Rectal smooth muscle tissue (tissue), 1 donor: ENCODE measurements at regions not wholly inside any gene's neighbourhood (a gene's known extent, or its start where the extent isn't known, plus 50 kb on each side); places are given as distances from the start of the nearest gene placed in this dataset.
"Not testable (repeated sequence)": the region's sequence is repeated elsewhere in the genome, so short reads cannot be mapped to it uniquely, and the experiment has no call there.

Source experiments
- H3K27ac ChIP-seq: one replicate; pipeline ENCODE4 v1.7.0; 2013; ENCODE audit warnings: low read depth, low read length, inconsistent platforms
- H3K27me3 ChIP-seq: one replicate; pipeline ENCODE4 v1.7.0; 2013; ENCODE audit warnings: low read length; ENCODE audit not compliant: control insufficient read depth, insufficient read depth
- H3K36me3 ChIP-seq: one replicate; pipeline ENCODE4 v1.7.0; 2013; ENCODE audit warnings: low read length; ENCODE audit not compliant: control insufficient read depth, insufficient read depth
- H3K4me1 ChIP-seq: one replicate; pipeline ENCODE4 v1.7.0; 2013; ENCODE audit warnings: low read length; ENCODE audit not compliant: control insufficient read depth, insufficient read depth
- H3K4me3 ChIP-seq: one replicate; pipeline ENCODE4 v1.7.0; 2013; ENCODE audit warnings: low read length
- H3K9ac ChIP-seq: one replicate; pipeline ENCODE4 v1.7.0; 2013; ENCODE audit warnings: low read length

DNA sequence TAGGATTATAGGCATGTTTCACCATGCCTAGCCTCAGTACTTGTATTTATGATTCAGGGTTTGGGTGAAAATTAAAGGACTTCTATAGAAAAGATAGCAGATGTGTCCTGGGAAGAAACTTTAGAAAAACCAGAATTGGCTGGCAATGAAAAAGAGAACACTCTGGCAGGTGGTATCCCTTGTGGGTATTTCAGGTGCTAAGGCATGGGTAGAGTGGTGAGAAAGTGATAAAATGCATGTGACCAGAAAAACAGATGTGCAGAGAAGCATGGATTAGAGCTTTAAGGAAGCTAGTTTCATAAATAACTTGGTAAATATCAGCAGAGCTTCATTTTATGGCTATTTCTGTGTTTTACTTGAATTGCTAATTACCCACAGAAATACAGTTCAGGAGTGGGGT lies 622.2 kb downstream of the DOK5 start:
- no peak overlapping the region for H3K4me3 ChIP-seq
- no peak overlapping the region for H3K27ac ChIP-seq
- no peaks in the 10 kb centered on the region for H3K36me3 ChIP-seq
- H3K27me3 ChIP-seq, result no peaks in the 10 kb centered on the region
- H3K9ac ChIP-seq, result no peak overlapping the region
- H3K4me1 ChIP-seq, result no peaks in the 10 kb centered on the region

DNA sequence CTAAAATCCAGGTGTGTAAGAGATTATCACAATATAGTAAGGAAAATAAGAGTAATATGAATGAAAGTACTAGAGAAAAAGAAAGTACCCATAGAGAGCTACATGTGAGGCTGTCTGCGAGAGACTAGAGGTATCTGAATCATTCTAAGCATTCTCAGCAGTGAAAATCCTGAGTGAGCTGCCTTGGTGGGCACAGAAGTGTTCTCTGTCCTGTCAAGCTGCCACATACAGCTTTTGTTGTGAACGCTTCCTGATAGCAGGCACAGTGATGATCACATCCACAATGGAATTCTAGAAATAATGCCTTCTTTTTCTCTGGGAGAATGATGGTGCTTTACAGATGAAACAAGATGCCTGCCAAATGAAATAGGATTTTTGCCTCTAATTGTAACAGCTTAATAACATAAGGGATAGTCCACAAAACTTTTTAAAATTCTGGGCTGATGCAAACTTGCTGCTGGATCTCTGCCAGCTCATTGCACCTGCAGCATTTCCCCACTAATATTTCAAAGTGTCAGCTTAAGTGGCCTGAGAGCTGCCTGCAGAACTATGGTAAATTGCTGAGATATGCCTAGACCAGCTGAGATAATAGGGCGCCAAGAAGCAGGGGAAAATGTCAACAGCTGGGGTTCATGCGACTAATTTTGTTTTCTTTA lies 620.5 kb downstream of the DOK5 start:
- Histone ChIP-seq H3K4me3 (no peak overlapping the region), H3K27ac (no peak overlapping the region), H3K27me3 (no peaks in the 10 kb centered on the region), H3K9ac (no peak overlapping the region), H3K4me1 (no peaks in the 10 kb centered on the region), H3K36me3 (no peaks in the 10 kb centered on the region)

DNA sequence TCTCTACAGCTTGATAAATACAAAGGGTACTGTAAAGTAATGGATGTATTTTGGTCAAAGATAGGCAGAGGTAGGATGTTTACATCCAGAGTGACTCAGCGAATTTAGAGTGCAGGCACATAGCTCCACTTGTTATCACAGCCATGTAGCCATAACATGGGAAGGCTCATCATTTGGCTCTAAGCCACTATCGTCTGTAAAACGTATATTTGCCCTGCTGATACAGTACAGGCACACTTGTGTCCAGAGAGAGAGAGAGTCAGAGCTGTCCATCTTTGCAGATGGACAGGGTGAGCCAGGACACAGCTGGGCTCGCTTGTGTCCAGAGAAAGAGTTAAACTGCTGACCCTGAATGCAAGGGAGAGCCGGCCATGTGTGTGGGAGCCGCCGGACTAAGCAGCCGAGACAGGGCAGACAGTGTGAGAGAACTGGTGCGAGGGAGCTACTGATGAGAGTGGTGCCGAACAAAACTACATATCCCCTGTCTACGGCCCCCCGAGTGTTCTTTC lies 619.0 kb downstream of the DOK5 start:
- Histone ChIP-seq H3K27me3 (no peaks in the 10 kb centered on the region), H3K4me3 (no peak overlapping the region), H3K27ac (no peak overlapping the region), H3K36me3 (no peaks in the 10 kb centered on the region), H3K9ac (no peak overlapping the region), H3K4me1 (no peaks in the 10 kb centered on the region)

DNA sequence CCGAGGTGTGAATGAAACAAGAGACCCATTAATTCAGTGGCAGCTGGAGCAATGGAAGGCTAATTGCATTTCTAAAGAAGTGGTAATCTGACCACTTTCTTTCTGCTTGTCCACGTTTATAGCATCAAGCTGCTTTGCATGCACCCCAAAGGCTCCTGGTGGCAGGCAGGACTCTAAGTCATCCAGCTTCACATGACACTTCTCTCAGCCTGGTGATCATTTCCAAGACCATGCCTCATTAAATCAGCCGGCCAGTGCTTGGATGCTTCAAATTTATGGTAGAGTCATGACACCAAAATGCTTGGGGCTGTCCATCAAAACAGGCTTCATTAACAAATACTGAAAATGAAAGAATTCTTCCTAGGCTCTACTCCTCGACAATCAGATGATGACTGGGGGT lies 614.9 kb downstream of the DOK5 start:
- Histone ChIP-seq H3K36me3 (no peaks in the 10 kb centered on the region), H3K4me3 (no peak overlapping the region), H3K4me1 (no peaks in the 10 kb centered on the region), H3K9ac (no peak overlapping the region), H3K27ac (no peak overlapping the region), H3K27me3 (no peaks in the 10 kb centered on the region)

DNA sequence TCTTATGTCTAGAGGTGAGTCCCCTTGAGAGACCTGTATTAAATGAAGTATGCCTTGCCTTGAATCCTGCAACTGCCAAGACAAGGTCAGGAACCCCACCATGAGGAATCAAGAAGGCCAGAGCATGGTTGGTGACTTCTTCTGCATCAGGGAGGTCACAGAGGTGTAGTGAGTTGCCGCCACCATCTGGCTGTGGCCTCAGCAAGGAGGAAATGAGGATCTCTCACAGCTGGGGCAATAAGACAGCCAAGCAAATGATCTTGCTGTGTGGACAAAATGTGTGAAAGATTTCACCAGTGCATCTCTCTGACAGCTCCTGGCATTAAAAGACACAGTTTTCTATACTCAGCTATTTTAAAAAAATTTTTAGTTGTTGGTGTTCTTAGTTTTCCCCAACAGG lies 611.0 kb downstream of the DOK5 start:
- Histone ChIP-seq H3K36me3 (no peaks in the 10 kb centered on the region), H3K4me1 (no peaks in the 10 kb centered on the region), H3K27ac (no peak overlapping the region), H3K9ac (no peak overlapping the region), H3K4me3 (no peak overlapping the region), H3K27me3 (no peaks in the 10 kb centered on the region)

DNA sequence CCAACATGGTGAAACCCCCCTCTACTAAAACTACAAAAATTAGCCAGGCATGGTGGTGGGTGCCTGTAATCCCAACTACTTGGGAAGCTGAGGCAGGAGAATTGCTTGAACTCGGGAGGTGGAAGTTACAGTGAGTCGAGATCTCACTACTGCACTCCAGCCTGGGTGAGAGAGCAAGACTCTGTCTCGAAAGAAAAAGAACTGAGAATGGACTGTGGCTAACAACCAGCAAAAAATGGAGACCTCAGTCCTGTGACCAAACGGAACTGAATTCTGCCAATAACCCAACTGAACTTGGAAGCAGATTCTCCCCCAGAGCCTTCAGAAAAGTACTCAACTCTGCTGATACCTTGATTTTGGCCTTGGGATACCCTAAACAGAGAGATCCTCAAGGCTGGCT lies 604.5 kb downstream of the DOK5 start:
- H3K36me3 ChIP-seq, result no peaks in the 10 kb centered on the region
- H3K27me3 ChIP-seq, result no peaks in the 10 kb centered on the region
- no peak overlapping the region for H3K9ac ChIP-seq
- no peak overlapping the region for H3K27ac ChIP-seq
- no peak overlapping the region for H3K4me3 ChIP-seq
- no peaks in the 10 kb centered on the region for H3K4me1 ChIP-seq

DNA sequence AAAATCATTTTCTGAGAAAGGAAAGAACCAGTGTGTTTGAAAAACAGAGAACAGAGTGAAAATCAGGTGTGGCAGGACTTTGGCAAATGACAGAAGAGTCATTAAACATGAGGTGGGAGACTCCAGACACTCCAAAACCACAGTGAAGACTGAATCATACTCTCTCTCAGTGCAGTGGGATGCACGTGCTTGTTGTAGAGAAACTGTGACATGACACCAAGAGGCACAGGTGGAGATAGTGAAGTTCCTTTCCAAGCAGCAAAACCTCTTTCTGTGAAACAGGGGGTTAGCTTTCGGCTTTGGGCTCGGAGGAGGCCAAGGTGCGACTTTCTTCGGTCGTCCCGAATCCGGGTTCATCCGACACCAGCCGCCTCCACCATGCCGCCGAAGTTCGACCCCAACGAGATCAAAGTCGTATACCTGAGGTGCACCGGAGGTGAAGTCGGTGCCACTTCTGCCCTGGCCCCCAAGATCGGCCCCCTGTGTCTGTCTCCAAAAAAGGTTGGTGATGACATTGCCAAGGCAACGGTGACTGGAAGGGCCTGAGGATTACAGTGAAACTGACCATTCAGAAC lies 599.0 kb downstream of the DOK5 start:
- not testable (repeated sequence) for H3K36me3 ChIP-seq, H3K4me1 ChIP-seq, H3K4me3 ChIP-seq, H3K27ac ChIP-seq, H3K9ac ChIP-seq, H3K27me3 ChIP-seq

DNA sequence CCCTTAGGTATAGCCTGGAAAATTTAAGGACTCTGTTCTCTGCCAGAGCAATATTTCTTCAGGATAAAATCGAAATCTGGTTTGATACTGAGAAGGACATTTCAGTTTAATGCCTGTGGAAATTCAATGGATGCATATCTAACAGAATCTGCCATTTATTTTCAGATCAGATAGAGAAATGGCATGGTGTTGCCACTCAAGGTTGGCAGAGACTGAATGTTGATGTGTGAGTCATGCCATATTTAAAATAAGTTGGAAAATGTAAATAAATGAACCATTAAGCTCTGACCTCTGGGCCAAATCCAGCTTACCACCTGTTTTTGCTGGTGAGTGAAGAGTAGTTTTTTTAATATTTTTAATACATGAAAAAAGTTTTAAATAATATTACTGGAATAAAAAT lies 594.6 kb downstream of the DOK5 start:
- no peaks in the 10 kb centered on the region for H3K27me3 ChIP-seq
- no peaks in the 10 kb centered on the region for H3K36me3 ChIP-seq
- H3K9ac ChIP-seq, result no peak overlapping the region
- H3K4me1 ChIP-seq, result no peaks in the 10 kb centered on the region
- H3K27ac ChIP-seq, result no peak overlapping the region
- no peak overlapping the region for H3K4me3 ChIP-seq

DNA sequence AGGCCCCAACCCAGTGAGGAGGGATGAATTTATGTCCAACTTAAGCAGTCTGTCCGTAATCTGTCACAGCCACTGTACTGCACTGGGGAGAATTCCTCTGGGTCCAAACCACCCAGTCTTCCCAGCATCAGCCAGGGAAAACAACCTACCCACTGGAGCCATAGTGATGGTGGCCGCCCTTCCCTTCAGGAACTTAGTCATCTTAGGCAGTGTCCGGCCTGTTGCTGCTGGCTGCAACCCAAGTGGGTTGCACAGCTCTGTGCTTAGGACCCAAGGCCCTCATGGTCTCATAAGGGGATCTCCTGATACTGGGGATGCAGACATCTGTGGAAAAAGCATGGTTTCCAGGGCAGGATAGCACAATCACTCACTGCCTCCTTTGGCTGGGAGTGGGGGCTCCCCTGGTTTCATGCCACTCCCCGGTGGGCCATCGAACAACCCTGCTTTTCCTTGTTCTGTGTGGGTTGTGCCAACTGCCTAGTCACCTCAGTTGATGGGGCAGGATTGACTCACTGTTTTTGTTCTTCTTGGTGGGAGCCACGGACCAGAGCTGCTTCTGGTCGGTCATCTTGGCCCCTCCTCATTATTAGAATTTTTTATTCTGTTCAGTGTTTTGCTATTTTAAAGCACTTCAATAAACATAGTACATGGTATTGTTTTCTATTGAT lies 591.9 kb downstream of the DOK5 start:
- no peaks in the 10 kb centered on the region for H3K36me3 ChIP-seq
- H3K27ac ChIP-seq, result no peak overlapping the region
- no peak overlapping the region for H3K9ac ChIP-seq
- H3K27me3 ChIP-seq, result no peaks in the 10 kb centered on the region
- H3K4me3 ChIP-seq, result no peak overlapping the region
- H3K4me1 ChIP-seq, result no peaks in the 10 kb centered on the region

DNA sequence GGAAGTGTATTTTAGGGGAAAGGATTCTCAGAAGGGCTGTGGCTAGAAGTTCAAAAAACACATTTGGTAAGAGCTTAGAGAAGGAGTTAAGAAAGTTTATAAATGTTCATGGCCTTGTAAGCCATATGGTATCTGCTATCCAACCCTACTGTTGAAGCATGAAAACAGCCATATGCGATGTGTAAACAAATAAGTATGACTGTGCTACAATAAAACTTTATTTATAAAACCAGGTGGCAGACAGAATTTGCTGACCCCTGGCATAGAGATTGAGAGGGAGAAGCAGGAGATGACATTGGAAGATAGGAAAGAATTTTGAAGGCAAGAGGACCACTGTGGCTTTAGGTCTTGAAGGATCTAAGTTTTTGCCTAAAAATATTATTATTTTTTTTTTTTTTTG lies 583.5 kb downstream of the DOK5 start:
- Histone ChIP-seq H3K4me1 (no peaks in the 10 kb centered on the region), H3K4me3 (no peak overlapping the region), H3K36me3 (no peaks in the 10 kb centered on the region), H3K9ac (no peak overlapping the region), H3K27me3 (no peaks in the 10 kb centered on the region), H3K27ac (no peak overlapping the region)

DNA sequence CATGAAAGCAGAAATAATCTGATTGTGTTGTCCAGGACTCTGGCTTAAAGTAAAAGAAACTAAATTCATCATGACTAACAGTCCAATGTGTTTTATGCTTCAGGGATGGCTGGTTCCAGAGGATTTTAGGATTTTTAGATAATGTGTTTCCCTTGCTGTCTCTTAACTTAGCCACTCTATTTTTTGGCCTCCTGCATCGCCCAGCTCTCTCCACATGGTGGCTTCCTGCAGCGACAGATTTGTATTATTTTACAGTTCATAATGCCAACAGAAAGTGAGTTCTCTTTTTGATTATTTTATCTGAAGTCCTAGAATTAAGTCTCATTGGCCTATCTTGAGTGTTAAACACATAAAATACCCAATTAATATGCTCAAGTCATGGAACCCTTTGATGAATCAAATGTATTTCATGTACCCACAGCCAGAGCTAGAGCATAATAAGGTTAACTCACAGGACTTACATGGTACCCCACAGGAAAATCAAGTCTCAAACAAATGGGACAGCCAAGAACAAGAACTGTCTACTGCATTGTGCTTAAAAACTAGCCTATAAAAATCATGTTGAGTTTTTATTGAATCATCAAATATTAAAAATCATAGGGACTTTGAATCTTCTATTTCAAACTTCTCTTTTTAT lies 582.5 kb downstream of the DOK5 start:
- Histone ChIP-seq H3K4me1 (no peaks in the 10 kb centered on the region), H3K36me3 (no peaks in the 10 kb centered on the region), H3K9ac (no peak overlapping the region), H3K4me3 (no peak overlapping the region), H3K27me3 (no peaks in the 10 kb centered on the region), H3K27ac (no peak overlapping the region)

DNA sequence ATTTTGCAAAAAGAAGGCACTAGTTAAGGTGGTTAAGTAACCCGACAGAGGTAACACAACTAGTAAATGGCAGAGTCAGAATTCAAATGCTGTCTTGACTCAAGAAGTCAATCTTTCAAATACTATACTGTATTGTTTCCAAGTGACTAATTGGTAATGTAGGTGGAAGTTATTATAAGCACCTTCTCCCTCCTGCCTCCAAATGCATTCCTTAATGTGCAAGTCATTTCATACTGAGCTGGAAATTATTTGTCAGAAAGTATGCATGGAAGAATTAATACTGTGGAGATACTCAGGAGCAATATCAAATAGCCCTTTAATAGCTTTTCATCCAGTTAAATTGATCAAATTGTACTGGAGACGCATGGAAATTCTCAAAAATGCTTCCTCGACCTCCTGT lies 579.1 kb downstream of the DOK5 start:
- H3K4me3 ChIP-seq, result no peak overlapping the region
- no peaks in the 10 kb centered on the region for H3K36me3 ChIP-seq
- H3K4me1 ChIP-seq, result no peaks in the 10 kb centered on the region
- no peak overlapping the region for H3K9ac ChIP-seq
- H3K27me3 ChIP-seq, result no peaks in the 10 kb centered on the region
- no peak overlapping the region for H3K27ac ChIP-seq
